ENCODE measurements at regions not wholly inside any gene's neighbourhood (a gene's known extent, or its start where the extent isn't known, plus 50 kb on each side); places are given as distances from the start of the nearest gene placed in this dataset.

GRCh38 chr9:135376511-135377265, 102.9 kb upstream of the PPP1R26 start:
- TF ChIP-seq POLR2A (IDR thresholded peaks at IDR 0.05): no peak
- TF ChIP-seq, protein P1, sequence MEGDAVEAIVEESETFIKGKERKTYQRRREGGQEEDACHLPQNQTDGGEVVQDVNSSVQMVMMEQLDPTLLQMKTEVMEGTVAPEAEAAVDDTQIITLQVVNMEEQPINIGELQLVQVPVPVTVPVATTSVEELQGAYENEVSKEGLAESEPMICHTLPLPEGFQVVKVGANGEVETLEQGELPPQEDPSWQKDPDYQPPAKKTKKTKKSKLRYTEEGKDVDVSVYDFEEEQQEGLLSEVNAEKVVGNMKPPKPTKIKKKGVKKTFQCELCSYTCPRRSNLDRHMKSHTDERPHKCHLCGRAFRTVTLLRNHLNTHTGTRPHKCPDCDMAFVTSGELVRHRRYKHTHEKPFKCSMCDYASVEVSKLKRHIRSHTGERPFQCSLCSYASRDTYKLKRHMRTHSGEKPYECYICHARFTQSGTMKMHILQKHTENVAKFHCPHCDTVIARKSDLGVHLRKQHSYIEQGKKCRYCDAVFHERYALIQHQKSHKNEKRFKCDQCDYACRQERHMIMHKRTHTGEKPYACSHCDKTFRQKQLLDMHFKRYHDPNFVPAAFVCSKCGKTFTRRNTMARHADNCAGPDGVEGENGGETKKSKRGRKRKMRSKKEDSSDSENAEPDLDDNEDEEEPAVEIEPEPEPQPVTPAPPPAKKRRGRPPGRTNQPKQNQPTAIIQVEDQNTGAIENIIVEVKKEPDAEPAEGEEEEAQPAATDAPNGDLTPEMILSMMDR (IDR thresholded peaks at IDR 0.05 in 4 of 5, conservative IDR thresholded peaks at IDR 0.05 in 1 of 5): no peak
- peaks cover 0 to 11% (median 0%) of the 10 kb centered on the region in 3 donors for H3K27me3 ChIP-seq
- H3K9me3 ChIP-seq: no peaks in the 10 kb centered on the region
- no peak for DNase-seq
- ATAC-seq: no peak
- no peak overlapping the region for H3K27ac ChIP-seq
- H3K36me3 ChIP-seq: no peaks in the 10 kb centered on the region
- in situ Hi-C loops (cut with MboI; ENCODE audit: low sequenced_read_pairs in 4 of 4) (loop anchor here in 1 of 4 donors (10.0 kb wide), 1 partner anchor 62 kb away; no protein-coding TSS in a partner anchor), intact Hi-C loops (cut with DNase I; ENCODE audit: low total_unique reads) (no loop called here)
- no peaks in the 10 kb centered on the region for H3K4me1 ChIP-seq
- no peak overlapping the region for H3K4me3 ChIP-seq

DNA sequence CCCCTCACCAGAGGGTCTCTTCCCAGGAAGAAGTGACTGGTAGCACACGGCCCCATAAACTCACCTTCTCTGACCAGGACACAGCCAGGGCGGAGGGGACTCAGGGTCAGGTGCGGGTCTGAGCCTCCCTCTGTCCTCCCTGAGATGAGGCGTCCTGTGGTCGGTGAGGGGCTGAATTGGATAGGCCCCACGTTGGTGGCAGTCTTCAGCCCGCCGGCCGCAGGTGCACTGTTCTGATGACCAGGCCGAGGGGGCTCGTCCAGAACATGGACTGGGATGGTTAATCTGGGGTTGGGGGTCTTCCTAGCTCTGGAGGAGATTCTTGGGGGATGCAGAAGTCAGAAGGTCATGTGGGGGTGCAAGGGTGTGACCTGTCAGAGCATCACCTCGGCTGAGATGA, 102.2 kb upstream of the PPP1R26 start:
- Histone ChIP-seq H3K4me3 (no peak overlapping the region), H3K27me3 (peaks cover 0 to 9% (median 0%) of the 10 kb centered on the region in 3 donors), H3K36me3 (no peaks in the 10 kb centered on the region), H3K9me3 (no peaks in the 10 kb centered on the region), H3K27ac (no peak overlapping the region), H3K4me1 (no peaks in the 10 kb centered on the region)
- intact Hi-C loops (cut with DNase I; ENCODE audit: low total_unique reads): no loop called here
- DNase-seq (no peak), ATAC-seq (no peak)
- TF ChIP-seq POLR2A (IDR thresholded peaks at IDR 0.05): no peak
- TF ChIP-seq, protein P1 (IDR thresholded peaks at IDR 0.05 in 4 of 5, conservative IDR thresholded peaks at IDR 0.05 in 1 of 5): no peak
- in situ Hi-C loops (cut with MboI; ENCODE audit: low sequenced_read_pairs in 4 of 4): loop anchor here in 1 of 4 donors (10.0 kb wide), 1 partner anchor 63 kb away; no protein-coding TSS in a partner anchor

- TF ChIP-seq POLR2A (IDR thresholded peaks at IDR 0.05): no peak
- in situ Hi-C loops (cut with MboI; ENCODE audit: low sequenced_read_pairs in 4 of 4) (loop anchor here in 1 of 4 donors (10.0 kb wide), 1 partner anchor 64 kb away; no protein-coding TSS in a partner anchor), intact Hi-C loops (cut with DNase I; ENCODE audit: low total_unique reads) (no loop called here)
- DNase-seq (no peak), ATAC-seq (no peak)
- Histone ChIP-seq H3K27me3 (peaks cover 0 to 9% (median 0%) of the 10 kb centered on the region in 3 donors), H3K4me3 (no peak overlapping the region), H3K9me3 (no peaks in the 10 kb centered on the region), H3K4me1 (no peaks in the 10 kb centered on the region), H3K27ac (no peak overlapping the region), H3K36me3 (no peaks in the 10 kb centered on the region)
Measured at GRCh38 chr9:135378751-135379150, 100.8 kb upstream of the PPP1R26 start.

DNA sequence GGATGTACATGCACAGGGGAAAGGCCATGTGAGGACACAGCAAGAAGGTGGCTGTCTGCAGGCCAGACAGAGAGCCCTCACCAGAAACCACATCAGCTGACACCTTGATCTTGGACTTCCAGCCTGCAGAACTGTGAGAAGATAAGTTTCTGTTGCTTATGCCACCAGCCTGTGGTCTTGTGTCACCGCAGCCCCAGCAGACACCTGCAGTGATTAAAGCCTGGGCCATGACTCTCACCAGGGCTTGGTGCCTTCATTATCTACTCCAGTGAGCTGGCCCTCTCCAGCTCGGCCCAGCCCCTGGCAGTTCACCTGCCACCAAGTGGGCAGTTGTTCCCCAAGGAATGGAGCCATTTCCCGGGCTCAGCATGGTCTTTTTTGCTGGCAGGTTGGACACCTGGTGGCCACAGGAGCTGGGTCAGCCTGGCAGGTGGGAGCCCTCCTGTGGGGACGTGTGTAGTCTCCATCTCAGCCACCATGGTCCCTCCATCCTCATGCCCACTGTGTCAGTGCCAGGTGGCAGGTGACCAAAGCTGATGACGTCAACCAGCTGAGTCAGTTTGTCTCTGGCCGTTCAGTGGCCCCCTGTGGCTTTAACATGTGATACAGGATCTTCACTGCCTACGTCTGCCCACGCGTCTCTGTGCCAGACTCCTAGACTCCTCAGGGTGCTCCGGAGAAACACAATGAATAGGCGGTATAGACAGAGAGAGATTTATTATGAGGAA, 99.9 kb upstream of the PPP1R26 start:
- no peaks in the 10 kb centered on the region for H3K9me3 ChIP-seq
- H3K27ac ChIP-seq: no peak overlapping the region
- DNase-seq: no peak
- H3K4me1 ChIP-seq: no peaks in the 10 kb centered on the region
- no peak for ATAC-seq
- no peak overlapping the region for H3K4me3 ChIP-seq
- H3K27me3 ChIP-seq: peaks cover 0 to 16% (median 0%) of the 10 kb centered on the region in 3 donors
- in situ Hi-C loops (cut with MboI; ENCODE audit: low sequenced_read_pairs in 4 of 4) (loop anchor here in 1 of 4 donors (10.0 kb wide), 1 partner anchor 65 kb away; no protein-coding TSS in a partner anchor), intact Hi-C loops (cut with DNase I; ENCODE audit: low total_unique reads) (no loop called here)
- TF ChIP-seq, protein P1 (IDR thresholded peaks at IDR 0.05 in 4 of 5, conservative IDR thresholded peaks at IDR 0.05 in 1 of 5): no peak
- no peak for TF ChIP-seq POLR2A (IDR thresholded peaks at IDR 0.05)
- H3K36me3 ChIP-seq: no peaks in the 10 kb centered on the region

Data from gastrocnemius medialis (tissue), 4 donors.